NCI-H146 treated with DMSO at 0.1 percent for 48 hours (cell line): ENCODE measurements at regions not wholly inside any gene's neighbourhood (a gene's known extent, or its start where the extent isn't known, plus 50 kb on each side); places are given as distances from the start of the nearest gene placed in this dataset.
A peak's percentile ranks its signal among the peaks of the same experiment; 100 is the strongest.
"Not testable (repeated sequence)": the region's sequence is repeated elsewhere in the genome, so short reads cannot be mapped to it uniquely, and the experiment has no call there.

Experiments
- DNase-seq: peaks from one replicate; lab custom pipeline; 2025; ENCODE audit not compliant: unreplicated experiment; lab: John Stamatoyannopoulos, UW

GRCh38 chr1:146443088-146443870 lies 214.5 kb upstream of the NOTCH2NLA start:
- not testable (repeated sequence) for DNase-seq

GRCh38 chr1:146438543-146438942 lies 209.7 kb upstream of the NOTCH2NLA start:
- not testable (repeated sequence) for DNase-seq

GRCh38 chr1:146416642-146417041 lies 187.8 kb upstream of the NOTCH2NLA start:
- DNase-seq = not testable (repeated sequence)

DNA sequence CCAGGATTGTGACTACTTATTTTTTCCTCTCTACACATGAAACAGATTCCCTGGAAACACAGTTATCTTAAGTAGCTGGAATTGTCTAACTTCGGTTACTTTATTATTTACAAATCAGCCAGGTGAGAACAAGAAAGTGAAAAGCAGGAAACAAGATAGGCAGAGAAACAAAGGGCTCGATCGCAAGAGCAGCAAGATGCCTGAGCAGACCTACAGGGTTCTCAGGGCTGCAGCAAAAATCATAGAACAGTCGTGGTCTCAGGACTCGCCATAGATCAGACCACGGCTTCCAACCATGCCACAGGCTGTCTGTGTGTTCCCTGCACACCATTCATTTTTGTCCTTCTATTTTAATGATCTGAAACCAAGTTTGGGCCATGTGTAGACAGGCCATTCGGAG lies 186.2 kb upstream of the NOTCH2NLA start:
- DNase-seq = not testable (repeated sequence)

GRCh38 chr1:146413911-146414310 lies 185.1 kb upstream of the NOTCH2NLA start:
- not testable (repeated sequence) for DNase-seq

DNA sequence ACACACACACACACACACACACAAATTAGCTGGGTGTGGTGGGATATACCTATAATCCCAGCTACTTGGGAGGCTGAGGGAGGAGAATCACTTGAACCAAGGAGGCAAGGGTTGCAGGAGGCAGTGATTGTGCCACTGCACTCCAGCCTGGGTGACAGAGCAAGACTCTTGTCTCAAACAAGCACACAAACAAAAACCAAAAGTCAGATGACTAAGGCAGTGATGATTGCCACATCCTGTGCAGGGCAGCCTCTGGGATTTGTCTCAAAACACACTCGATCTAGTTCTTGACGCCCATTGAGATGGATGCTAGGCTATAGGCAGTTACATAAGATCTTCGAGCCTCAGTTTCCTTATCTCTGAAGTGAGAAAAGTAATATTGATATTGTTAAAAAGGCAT lies 183.1 kb upstream of the NOTCH2NLA start:
- DNase-seq = not testable (repeated sequence)

- DNase-seq = not testable (repeated sequence)
These were observed 181.1 kb upstream of the NOTCH2NLA start for GRCh38 chr1:146409817-146410441.

GRCh38 chr1:146409116-146409801 lies 180.4 kb upstream of the NOTCH2NLA start:
- not testable (repeated sequence) for DNase-seq

- not testable (repeated sequence) for DNase-seq
These were observed 172.5 kb upstream of the NOTCH2NLA start for GRCh38 chr1:146401281-146401825.

- DNase-seq = not testable (repeated sequence)
These were observed 171.6 kb upstream of the NOTCH2NLA start for GRCh38 chr1:146400173-146401121.

GRCh38 chr1:146399225-146399624 lies 170.4 kb upstream of the NOTCH2NLA start:
- DNase-seq = not testable (repeated sequence)

DNA sequence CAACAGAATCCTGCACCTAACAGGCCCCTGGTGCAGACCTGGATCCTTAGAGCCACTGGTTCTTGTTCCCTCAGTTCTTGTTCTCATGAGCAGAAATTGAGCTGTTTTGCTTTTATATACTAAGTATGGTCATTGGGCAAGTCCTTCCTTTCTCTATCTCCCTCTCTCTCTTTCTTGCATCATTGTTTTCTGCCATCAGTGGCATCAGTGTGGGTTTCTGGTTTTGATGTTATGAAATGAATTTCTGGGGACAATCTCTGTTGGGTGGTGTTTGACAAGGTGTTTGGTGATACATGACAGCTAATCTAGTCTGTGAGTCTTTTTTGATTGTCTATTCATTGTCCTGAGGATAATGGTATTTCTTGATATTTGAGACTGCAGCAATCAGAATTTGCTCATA lies 168.0 kb upstream of the NOTCH2NLA start:
- not testable (repeated sequence) for DNase-seq

DNA sequence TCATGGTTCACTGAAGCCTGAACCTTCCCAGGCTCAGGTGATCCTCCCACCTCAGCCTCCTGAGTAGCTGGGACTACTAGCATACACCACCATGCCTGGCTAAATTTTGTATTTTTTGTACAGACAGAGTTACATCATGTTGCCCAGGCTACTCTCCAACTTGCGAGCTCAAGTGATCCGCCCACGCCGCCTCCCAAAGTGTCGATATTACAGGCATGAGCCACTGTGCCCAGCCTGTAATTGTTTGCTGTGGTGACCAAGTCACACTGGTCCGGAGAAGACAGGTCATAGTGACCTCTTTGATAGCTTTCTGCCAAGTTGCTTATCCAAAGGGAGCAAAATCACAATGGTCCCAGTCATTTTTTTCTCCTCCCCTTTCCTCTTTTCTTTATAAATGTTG lies 167.4 kb upstream of the NOTCH2NLA start:
- DNase-seq = not testable (repeated sequence)

- DNase-seq = not testable (repeated sequence)
These were observed 165.0 kb upstream of the NOTCH2NLA start for GRCh38 chr1:146393796-146394195.

DNA sequence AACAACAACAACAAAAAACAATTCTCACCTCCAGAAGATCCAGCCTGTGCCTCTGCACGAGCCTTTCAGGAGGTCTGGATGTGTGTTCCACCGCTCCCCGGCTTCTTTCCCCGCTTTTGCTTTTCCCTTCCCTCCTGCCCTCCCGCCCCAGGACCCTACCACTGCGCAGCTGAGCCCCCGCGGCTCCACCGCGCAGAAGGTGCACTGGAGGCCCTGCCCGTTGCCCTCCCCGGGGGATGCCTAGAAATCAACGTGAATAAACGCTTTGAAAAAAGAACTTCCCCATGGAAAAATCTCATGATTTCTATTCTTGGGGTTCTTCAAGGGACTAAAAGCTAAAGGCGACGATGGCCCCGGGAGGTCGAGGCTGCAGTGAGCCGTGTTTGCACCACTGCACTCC lies 164.3 kb upstream of the NOTCH2NLA start:
- not testable (repeated sequence) for DNase-seq

DNA sequence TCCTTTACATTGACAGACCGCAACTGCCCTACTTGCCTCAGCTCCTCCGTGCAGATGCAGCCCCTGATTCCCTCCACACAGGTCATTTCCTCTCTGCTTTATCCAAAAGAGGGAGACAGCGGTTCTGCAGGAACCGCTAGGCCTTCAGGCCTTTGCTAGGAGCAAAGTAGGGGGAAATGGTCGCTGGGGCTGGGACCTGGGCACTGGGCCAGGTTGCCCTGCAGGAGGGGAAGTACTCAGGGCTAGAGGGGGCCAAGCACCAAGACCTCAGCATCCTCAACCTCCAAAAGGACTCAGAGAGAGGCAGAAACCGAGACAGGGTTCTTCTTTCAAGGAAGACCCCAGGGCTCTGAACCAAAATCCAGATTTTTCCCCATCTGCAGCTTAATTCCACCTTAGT lies 160.4 kb upstream of the NOTCH2NLA start:
- DNase-seq = not testable (repeated sequence)

DNA sequence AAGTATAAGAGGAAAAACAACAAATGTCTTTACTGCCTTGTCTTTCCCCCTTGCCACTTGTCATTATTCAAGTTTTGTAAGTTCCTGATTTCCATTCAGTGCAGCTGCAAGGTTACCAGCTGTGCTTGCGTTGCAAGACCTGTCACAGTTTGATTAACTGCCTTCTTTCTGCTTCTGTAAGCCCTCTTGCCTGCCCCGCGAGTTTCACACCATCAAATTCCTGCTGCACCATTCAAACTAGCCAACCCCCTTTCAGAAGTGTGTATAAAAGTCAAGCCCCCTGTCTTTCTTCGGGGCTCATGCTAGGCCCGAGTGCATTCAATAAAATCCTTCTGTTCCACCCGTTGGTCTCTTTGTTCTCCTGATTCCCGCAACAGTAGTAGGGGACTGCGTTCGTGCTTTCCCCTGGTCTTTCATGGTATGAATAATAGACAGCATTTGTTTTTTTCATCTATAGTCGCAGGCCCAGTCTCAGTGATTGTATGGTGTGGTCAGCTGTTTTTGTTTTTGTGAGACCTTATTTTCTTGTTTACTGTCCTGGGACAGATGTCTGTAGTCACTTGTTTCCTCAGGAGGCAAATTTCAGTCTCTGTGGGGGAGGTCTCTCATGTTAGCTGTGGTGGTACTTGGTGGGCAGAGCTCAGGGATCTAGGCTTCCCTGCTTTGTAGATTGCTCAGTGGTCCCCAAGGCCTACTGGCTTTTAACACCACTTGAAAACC lies 159.1 kb upstream of the NOTCH2NLA start:
- not testable (repeated sequence) for DNase-seq

DNA sequence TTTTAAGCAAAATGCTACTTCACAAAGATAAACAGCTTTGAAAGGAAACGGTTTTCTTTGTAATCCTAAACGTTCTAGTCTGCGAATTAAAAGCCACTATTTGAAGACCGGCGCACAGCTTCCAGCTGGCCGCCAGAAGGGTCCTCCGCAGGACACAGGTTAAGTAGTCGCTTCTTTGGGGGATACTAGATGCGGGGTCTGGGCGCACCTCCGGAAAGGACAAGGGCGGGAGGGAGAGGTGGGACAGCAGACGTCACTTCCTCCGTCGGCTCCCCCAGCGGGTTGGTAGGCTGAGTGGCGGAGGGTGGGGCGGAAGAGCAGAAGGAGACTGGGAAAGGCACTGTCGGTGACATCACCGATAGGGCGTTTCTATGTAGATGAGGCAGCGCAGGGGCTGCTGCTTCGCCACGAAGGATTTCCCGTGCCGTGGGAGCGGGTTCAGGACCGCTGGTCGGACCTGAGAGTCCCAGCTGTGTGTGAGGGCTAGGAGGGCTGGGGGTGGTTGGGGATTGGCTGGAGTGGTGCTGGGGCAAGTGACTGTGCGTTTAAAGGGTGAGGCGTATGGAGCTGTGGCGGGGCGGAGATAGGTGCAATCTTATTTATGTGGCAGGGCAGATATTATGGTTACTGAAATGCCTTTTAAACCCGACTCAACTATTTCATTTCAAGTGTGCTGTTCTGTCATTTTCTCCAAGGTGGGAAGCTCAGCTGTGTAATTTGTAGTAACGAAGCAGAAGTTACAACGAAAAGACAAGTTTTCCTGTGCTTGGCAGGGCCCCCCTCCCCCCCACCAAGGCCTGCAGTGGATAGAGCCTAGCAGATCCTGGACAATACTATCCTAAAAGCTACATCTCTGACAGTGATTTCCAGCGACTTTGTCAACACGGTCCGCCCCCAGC lies 158.3 kb upstream of the NOTCH2NLA start:
- DNase-seq = peak; percentile 65

DNA sequence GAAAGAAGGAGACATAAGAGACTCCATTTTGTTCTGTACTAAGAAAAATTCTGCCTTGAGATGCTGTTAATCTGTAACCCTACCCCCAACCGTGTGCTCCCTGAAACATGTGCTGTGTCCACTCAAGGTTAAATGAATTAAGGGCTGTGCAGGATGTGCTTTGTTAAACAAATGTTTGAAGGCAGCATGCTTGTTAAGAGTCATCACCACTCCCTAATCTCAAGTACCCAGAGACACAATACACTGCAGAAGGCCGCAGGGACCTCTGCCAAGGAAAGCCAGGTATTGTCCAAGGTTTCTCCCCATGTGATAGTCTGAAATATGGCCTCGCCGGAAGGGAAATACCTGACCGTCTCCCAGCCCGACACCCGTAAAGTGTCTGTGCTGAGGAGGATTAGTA lies 152.4 kb upstream of the NOTCH2NLA start:
- not testable (repeated sequence) for DNase-seq
